HG03378 (cell line): ENCODE measurements at regions not wholly inside any gene's neighbourhood (a gene's known extent, or its start where the extent isn't known, plus 50 kb on each side); places are given as distances from the start of the nearest gene placed in this dataset.
A peak's percentile ranks its signal among the peaks of the same experiment; 100 is the strongest.
"Not testable (repeated sequence)": the region's sequence is repeated elsewhere in the genome, so short reads cannot be mapped to it uniquely, and the experiment has no call there.

Experiments used
- ATAC-seq: cut with Tn5 transposase; IDR thresholded peaks from one replicate; pipeline ENCODE4 v1.9.1; 2021; ENCODE audit warnings: mild to moderate bottlenecking, moderate library complexity; ENCODE audit not compliant: unreplicated experiment

DNA sequence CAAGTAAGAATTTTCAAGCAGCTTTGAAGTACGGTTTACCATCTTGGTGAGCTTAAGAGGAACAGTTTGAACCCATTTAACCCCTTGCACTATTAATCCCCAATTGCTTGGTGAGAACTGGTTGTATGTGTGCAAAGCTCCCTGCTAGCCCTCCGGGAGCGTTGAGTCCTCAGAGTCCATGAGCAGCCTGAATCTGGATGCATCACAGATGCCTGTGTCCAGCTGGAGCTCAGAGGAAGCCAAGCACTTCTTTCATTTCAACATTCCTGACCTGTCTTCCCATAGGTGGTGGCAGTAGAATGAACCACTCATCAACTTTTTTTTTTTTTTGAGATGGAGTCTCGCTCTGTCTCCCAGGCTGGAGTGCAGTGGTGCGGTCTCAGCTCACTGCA lies 199.9 kb upstream of the IRF2BP2 start:
- ATAC-seq, result not testable (repeated sequence)

DNA sequence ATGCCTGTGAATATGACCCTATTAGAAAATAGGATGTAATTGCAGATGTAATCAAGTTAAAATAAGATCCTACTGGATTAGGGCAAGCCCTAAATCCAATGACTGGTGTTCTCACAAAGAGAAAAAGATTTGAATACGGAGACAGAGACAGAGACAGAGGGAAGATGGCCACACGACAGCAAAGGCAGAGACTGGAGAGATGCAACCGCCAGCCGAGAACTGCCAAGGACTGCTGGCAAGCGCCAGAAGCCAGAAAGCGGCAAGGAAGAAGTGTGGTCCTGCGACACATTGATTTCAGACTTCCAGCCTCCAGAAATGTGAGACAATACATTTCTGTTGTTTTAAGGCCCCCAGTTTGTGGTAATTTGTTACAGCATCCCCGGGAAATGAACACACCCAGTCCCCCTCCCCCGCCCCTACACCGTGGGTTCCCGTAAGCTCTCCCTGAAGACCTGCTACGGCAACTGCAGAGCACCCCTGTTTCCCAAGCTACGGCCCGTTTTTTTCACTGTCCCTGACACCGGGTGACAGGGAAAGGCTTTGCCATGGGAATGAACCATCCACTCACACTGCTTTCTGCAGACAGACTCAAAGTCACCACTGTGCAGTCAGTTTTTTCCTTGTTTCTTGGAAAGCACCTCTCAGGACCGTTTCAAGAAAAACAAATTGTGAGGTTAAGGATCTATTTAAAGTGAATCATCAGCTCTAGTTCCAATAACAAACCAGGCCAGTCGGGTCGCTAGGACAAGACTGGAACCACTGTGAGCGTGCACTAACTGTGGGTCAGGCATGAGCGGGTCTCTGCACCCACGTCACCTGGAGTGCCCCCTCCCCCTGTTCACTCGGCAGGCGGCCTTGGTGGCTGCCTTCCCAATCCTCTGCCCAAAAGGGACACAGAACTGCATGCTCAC lies 199.2 kb upstream of the IRF2BP2 start:
- peak; percentile 53 for ATAC-seq

DNA sequence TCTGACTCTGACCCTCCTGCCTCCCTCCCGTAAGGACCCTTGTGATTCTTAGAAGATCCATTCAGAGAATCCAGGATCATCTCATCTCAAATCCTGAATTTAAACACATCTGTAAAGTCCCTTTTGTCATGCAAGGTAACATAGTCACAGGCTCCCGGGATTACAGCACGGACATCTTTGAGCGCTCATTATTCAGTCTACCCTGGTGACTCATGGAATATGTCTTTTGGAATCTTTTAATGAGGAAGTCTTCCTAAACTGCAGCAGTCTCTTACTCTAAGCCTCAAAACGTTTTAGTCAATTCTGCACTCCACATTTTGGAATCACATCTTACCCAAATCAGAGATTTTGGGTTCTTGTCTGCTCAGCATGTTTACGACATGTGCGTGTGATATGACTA lies 198.5 kb upstream of the IRF2BP2 start:
- ATAC-seq, result not testable (repeated sequence)

DNA sequence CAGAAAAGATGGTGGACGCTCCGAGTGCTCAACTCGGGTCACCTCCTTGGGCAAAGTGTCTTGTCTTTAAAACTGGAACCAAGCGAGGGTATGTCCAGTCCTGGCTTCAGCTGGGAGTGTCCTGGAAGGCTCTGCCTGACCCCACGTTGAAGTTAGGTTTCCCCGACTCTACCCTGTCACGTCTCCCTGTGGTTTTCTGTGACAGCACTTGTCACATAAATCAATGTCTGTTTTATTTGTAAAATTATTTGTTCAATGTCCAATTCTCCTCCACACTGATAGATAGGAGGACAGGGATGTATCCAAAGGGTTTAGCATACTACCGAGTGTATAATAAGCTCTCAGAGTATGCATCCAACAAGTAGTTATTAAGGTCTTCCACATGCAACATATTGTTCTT lies 197.7 kb upstream of the IRF2BP2 start:
- ATAC-seq, result not testable (repeated sequence)

DNA sequence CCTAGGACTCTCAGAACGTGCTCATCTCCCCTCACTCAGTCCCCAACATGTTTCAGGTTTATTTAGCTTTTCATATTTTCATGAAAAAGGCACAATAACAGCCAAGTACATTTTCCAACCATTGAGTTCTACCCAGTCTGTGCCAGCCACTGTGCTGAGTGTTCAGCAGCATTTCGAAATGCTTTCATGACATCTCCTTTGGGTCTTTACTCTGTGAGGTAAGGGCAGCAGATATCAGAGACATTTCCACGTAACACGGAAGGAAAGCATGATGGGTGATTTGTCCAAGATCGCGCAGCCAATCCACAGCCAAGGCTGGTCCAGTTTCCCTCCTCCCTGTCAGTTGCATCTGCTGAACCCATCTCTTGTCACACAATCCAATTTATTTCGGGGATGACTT lies 192.6 kb upstream of the IRF2BP2 start:
- not testable (repeated sequence) for ATAC-seq

DNA sequence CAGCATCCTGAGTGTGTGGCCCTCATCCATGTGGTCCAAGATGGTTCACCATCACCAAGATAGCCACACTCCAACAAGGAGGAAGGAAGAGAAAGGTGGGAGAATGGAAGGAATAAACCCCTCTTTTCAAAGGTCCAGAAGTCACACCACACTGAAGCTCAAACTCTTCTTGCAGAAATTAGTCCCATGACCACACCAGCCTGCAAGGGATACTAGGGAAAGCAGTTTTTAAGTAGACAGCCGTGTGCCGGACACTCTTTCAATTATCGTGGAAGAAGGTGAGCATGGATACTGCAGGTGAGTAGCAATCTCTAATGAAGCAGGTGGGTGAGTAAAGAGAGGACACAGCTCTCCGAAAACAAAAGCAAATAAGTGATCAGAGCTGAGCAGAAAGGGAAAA lies 191.7 kb upstream of the IRF2BP2 start:
- ATAC-seq, result not testable (repeated sequence)

DNA sequence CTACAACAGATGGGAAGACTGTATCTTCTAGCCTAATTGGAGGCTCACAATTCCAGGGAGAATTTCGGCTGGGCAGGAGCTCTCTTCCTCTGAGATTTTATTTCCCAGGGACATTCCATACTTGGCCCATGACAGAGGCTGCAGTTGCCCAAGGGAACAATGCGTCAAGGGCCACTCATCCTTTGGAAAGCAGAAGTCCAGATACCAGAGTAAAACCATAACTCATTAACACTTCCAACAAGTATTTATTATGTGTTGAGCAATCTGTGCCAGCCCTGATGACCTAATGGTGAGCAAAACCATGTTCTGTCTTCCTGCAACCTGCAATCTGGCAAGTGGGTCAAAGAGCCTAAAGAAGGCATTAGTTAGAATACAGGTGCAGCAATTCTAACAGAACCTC lies 191.2 kb upstream of the IRF2BP2 start:
- not testable (repeated sequence) for ATAC-seq

DNA sequence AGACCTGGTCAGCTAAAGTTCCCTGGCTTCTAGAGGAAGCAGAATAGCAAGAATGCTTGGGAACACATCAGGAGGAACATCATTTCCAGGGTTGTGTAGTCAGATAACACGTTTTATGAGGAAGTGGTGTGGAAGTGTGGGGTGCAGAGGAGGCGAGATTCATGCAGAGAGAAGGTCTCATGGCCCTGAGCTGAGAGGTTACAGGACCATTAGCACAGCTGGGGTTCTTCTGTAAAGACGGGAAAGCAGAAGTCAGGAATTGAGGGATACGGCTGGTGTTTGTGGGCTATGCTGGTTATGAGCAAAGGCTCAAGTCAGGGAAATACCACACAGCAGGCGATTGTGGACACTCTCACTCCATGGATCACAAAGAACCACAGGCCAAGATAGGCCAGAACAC lies 190.6 kb upstream of the IRF2BP2 start:
- ATAC-seq, result not testable (repeated sequence)

DNA sequence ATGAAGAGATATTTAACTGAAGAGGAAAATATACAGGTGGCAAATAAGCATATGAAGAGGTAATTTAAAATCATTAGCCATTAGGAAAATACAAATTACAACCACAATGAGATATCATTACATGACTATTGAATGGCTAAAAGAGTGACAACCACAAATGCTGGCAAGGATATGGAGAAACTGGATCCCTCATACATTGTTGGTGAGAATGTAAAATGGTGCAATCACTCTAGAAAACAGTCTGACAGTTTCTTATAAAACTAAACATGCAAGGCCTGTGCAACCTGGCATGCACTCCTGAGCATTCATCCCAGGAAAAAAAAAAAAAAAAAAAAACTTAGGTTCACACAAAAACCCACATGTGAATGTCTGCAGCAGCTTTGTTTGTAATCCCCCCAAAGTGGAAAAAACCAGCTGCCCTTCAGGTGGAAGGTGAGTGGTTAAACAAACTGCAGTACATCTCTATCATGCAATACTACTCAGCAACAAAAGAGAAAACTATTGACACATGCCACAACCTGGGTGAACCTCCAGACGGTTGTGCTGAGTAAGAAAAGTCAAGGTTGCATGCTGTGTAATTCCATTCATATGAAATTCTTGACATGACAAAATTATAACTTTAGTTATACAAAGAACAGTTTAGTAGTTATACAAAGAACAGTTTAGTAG lies 189.2 kb upstream of the IRF2BP2 start:
- not testable (repeated sequence) for ATAC-seq

DNA sequence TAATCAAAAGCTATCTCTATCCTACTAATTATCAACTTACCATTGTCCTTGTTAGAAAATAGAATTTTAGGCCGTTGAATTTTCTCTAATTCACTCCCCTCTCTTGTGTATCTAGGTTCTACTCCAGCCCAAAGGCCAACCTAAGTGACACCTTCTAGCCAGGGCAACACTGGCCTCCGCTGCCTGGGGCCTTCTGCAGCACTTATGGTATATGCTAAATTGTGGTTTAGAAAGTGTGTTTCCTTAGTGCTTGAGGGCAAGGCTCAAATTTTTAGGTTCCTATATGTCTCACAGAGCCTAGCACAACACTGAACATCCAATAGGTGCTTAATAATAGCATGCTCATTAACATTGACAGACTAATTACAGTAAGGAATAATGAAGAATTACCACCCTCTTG lies 187.2 kb upstream of the IRF2BP2 start:
- ATAC-seq, result not testable (repeated sequence)

DNA sequence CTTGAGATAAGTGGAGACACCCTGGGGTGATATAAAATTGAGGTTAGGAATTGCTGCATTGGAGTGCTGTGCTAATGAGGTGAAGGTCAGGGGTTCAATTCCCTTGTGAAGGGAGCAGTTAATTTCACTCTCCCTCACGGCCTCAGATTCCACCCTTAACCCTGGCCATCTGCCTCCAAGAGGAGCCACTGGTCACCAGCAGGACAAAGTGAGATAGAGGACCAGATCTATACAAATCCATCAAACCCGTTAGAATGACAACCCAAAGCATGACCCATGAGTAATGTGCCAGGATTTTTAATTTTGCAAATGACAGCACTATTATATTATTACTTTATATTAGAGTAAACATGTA lies 186.4 kb upstream of the IRF2BP2 start:
- not testable (repeated sequence) for ATAC-seq

DNA sequence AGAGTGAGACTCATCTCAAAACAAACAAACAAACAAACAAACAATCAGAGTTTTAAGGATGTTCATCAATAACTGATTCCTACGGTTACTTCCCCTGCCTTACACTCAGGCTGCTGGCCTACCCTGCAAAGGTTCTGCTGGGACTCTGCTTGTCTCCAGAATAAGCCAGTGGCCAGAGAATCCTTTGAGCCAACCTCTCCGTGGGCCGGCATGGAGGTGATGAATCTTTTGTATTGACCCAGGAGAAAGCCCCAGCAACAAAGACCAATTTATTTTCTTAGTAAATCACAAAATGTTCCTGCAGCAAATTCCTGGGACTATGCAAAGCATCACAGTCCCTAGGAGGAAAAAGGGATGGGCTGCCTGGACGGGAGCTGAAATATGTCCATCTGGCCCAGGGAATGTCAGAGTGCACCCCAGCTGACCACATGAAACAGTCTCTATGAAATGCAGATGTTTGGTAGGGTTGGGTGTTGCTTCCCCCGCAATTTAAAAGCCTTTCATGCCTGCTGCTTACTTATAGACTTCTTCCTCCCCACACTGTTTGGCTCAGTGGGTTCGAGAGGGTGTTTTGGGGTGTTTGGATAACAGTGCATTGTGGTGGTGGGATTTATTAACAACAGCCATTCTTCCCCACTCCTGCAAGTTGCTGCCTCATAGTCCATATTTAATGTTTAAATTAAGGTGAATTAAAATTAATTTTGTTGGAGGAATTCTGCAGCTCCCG lies 185.9 kb upstream of the IRF2BP2 start:
- ATAC-seq, result not testable (repeated sequence)

DNA sequence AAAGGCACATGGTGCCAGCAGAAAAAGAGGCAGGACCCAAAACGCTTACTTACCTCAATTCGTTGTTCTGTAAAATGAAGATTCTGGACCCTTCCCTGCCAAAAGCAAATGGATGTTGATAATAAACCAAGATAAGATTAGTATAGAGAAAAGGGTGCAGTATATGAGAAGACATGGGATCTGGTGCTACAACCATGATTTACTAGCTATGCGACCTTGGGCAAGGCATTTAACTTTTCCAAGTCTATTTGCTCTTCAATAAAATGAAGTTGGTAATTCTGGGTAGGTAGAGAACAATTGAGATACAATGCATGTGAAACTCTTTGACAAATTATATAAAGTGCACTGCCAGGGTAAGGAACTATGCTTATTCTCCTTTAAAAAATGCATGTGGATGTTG lies 185.0 kb upstream of the IRF2BP2 start:
- ATAC-seq, result not testable (repeated sequence)

DNA sequence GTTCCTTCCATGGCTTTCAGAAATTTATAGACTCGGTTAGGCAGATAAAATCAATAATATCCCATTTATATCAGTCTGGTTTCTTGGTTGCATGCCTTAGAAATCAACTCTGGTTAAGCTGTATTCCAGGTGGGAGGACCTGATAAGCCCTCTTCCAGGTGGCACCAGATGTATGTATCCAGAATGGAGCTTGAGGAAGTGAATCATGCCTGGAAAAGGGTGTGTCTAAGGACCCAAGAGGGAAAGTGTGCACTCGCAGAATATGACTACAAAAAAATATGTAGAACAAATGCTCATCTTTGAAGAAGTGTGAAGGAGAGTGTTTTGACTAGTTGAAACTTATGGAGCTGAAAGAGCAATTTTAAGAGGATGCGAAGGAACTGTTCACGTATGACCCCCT lies 184.5 kb upstream of the IRF2BP2 start:
- not testable (repeated sequence) for ATAC-seq

DNA sequence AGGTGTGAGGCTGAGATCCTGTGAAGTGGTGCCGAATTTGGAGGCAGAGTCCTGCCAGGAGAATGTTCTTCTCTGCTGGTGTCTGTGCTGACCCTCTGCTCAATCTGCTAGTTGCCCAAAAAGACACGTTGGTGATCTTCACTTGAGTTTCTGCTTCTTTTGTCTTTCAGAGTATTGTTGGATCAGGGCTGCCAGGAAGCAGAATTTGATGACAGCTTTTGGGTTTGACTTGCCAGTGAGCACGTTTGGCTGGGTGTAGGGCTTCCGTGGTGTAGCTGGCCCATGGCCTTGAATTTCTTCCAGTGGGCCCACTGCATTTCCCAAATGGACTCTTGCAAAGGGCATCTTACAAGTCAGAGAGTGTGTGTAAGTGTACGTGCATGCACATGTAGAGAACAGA lies 183.9 kb upstream of the IRF2BP2 start:
- ATAC-seq, result not testable (repeated sequence)

DNA sequence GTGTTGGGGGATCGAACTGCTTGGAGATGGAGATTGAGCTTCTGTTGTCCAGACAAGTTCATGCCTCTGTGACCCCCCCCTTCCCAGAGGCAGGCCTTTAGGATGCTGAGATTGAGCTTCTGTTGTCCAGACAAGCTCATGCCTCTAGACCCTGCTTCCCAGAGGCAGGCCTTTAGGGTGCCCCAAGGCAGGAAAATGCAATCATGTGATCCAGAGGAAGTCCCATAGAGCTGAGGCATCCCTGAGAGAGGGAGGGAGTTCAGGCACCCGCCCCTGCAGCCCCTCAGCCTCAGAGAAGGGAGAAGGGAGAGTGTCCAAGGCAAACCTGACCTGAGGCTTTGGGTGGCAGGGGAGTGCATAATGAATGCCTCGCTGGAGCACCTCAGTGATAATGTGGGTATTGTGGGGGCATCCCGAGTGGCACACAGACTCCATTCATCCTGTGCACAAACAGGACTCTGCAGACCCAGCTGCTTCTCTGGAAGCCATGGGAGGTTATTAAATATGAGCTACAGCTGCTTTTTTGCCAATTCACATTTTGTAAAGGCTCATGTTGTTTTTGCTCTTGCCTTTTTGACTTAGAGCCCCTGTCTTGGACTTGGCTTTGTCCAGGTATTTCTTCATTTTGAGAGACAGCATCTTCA lies 182.4 kb upstream of the IRF2BP2 start:
- ATAC-seq, result not testable (repeated sequence)

DNA sequence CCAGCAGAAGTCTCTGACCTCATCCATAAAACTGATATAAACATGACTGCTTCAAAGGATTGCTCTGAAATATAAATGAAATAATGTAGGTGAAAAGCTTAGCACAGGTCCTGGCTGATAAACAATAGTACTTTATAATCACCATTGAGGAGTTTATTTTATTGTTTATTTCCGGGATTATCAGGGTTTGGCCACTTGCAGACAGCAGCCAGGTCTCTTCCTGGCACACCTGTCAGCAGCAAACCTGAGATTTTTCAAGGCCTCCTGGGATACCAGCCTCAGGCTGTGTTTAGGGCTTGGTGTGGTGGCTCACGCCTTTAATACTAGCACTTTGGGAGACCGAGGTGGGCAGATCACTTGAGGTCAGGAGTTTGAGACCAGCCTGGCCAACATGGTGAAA lies 181.6 kb upstream of the IRF2BP2 start:
- not testable (repeated sequence) for ATAC-seq

DNA sequence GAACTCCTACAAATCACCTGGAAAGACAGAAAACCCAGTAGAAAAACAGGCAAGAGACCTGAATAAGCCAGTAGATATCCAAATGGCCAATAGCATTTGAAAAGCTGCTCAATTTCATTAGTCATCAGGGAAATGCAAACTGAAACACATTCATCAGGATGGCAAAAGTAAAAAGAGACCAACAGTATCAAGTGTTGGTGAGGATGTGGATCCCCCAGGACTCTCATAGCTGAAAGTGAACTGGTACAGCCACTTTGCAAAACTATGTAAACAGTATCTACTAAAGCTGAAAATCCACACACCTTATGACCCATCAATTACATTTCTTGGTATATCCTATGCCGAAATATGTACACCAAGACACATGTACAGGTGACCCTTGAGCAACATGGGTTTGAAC lies 180.4 kb upstream of the IRF2BP2 start:
- not testable (repeated sequence) for ATAC-seq

DNA sequence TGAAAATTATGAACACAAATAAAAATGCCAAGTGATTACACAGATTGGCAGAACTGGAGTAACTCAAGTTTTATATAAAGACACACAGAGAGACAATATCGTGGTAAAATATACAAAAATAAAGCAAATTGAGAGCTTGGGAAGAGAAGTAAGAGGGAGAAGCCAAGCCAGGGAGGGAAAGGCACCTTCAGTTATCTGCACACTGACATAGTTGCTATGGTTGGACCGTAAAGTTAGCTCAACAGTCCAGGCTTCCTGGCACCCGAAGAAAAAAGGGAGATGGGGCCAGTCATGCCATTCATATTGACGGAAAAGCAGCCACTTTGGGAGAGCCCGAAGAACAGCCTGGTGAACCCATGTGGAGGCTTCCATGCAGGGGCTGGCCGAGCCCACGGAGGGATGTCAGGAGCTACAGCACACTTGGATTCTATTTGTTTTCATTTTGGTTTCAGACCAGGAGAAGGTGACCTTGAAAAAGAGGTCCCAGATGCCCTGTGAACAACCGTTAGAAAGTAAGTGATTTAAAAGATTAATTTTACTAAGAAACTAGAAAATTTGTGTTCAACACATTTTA lies 177.1 kb upstream of the IRF2BP2 start:
- ATAC-seq, result not testable (repeated sequence)

DNA sequence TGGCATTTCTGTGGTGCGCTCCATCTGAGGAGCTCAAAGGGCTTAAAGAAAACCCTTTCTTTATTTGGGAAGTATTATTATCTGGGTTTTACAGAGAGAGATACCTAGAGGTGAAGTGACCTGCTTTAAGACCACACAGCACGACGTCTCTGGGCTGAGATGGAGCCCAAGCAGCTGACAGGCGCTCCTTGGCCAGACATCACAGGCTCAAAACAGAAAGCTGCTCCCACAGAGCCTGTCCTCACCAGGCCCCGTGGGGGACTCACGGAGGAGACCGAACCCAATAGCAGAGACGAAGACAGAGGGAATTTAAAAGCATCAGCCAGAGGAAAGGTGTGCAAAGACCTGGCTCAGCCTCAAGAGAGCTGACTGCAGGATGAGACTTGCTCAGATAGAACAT lies 175.9 kb upstream of the IRF2BP2 start:
- ATAC-seq, result not testable (repeated sequence)
